ENCODE measurements at regions not wholly inside any gene's neighbourhood (a gene's known extent, or its start where the extent isn't known, plus 50 kb on each side); places are given as distances from the start of the nearest gene placed in this dataset.

GRCh38 chr16:61182391-61182790 lies 853.8 kb downstream of the CDH8 start:
- TF ChIP-seq POLR2A (IDR thresholded peaks at IDR 0.05; ENCODE audit: low read length), result no peak
- no peak for TF ChIP-seq GATA1 (IDR thresholded peaks at IDR 0.05; ENCODE audit: low read depth, low read length)
